Tibial nerve (tissue), 4 donors: ENCODE measurements at regions not wholly inside any gene's neighbourhood (a gene's known extent, or its start where the extent isn't known, plus 50 kb on each side); places are given as distances from the start of the nearest gene placed in this dataset.

Experiments used
- DNase-seq, 2 donors: peaks; one replicate each; pipeline ENCODE4 v3.0.0-alpha.2; 2019; ENCODE audit warnings: low spot score in 2 of 2
- H3K27ac ChIP-seq, 4 donors: fragments of 200-600 bp; sonication (generic) in 3 of 4; one replicate each; pipeline ENCODE4 v1.5.1; 2017 to 2019; ENCODE audit warnings: mild to moderate bottlenecking in 1 of 4
- H3K27me3 ChIP-seq, 2 donors: fragments of 200-600 bp; sonication (generic) in 1 of 2; one replicate each; pipeline versions ENCODE4 v1.5.1 to v1.6.0; 2017 to 2019
- H3K36me3 ChIP-seq, 3 donors: fragments of 200-600 bp; sonication (generic); one replicate each; pipeline ENCODE4 v1.5.1; 2018 to 2019
- H3K4me1 ChIP-seq, 4 donors: fragments of 200-600 bp; sonication (generic) in 3 of 4; one replicate each; pipeline ENCODE4 v1.5.1; 2017 to 2019
- H3K4me3 ChIP-seq, 4 donors: fragments of 200-600 bp; sonication (generic) in 3 of 4; one replicate each; pipeline ENCODE4 v1.5.1; 2017 to 2019; ENCODE audit warnings: mild to moderate bottlenecking in 1 of 4, moderate library complexity in 1 of 4
- H3K9me3 ChIP-seq, 4 donors: fragments of 200-600 bp; sonication (generic) in 3 of 4; one replicate each; pipeline ENCODE4 v1.5.1; 2017 to 2019
- EP300 ChIP-seq, 2 donors: sonication (generic); formaldehyde crosslinking; IDR thresholded peaks; one replicate each; pipeline ENCODE4 v1.6.1; 2017; ENCODE audit warnings: antibody characterized with exemption in 2 of 2, mild to moderate bottlenecking in 1 of 2
- POLR2A ChIP-seq, 2 donors: fragments of 450-650 bp; IDR thresholded peaks; one replicate each; pipeline ENCODE4 v1.6.1; 2017; ENCODE audit warnings: antibody characterized with exemption in 2 of 2, mild to moderate bottlenecking in 2 of 2, moderate library complexity in 2 of 2
- whole genome bisulfite sequencing, 2 donors: methylation state at CpG; one replicate each; pipeline ENCODE4 v1.1.5; 2018; 5-methylcytosine and 5-hydroxymethylcytosine counted together
- TF ChIP-seq, protein P1 (sequence below), 5 experiments: fragments of 200-600 bp in 3 of 5; fragments of 450-650 bp in 2 of 5; sonication (generic) in 3 of 5; IDR thresholded peaks; one replicate each; pipeline ENCODE4 v1.5.1; 2016 to 2019; ENCODE audit warnings: antibody characterized with exemption in 5 of 5, mild to moderate bottlenecking in 3 of 5, moderate library complexity in 2 of 5

GRCh38 chr5:6867712-6868111 lies 154.5 kb downstream of the TENT4A start:
- Histone ChIP-seq H3K9me3 (no peaks in the 10 kb centered on the region), H3K27ac (no peak overlapping the region), H3K27me3 (no peaks in the 10 kb centered on the region), H3K4me1 (no peaks in the 10 kb centered on the region), H3K36me3 (no peaks in the 10 kb centered on the region), H3K4me3 (no peak overlapping the region)
- WGBS, 2 donors = 88 to 94% methylated on average over 6 of the region's 6 CpGs
- no peak for DNase-seq
- TF ChIP-seq EP300 (IDR thresholded peaks at IDR 0.05) (no peak), POLR2A (IDR thresholded peaks at IDR 0.05) (no peak)
- TF ChIP-seq, protein P1, sequence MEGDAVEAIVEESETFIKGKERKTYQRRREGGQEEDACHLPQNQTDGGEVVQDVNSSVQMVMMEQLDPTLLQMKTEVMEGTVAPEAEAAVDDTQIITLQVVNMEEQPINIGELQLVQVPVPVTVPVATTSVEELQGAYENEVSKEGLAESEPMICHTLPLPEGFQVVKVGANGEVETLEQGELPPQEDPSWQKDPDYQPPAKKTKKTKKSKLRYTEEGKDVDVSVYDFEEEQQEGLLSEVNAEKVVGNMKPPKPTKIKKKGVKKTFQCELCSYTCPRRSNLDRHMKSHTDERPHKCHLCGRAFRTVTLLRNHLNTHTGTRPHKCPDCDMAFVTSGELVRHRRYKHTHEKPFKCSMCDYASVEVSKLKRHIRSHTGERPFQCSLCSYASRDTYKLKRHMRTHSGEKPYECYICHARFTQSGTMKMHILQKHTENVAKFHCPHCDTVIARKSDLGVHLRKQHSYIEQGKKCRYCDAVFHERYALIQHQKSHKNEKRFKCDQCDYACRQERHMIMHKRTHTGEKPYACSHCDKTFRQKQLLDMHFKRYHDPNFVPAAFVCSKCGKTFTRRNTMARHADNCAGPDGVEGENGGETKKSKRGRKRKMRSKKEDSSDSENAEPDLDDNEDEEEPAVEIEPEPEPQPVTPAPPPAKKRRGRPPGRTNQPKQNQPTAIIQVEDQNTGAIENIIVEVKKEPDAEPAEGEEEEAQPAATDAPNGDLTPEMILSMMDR (IDR thresholded peaks at IDR 0.05) = no peak

DNA sequence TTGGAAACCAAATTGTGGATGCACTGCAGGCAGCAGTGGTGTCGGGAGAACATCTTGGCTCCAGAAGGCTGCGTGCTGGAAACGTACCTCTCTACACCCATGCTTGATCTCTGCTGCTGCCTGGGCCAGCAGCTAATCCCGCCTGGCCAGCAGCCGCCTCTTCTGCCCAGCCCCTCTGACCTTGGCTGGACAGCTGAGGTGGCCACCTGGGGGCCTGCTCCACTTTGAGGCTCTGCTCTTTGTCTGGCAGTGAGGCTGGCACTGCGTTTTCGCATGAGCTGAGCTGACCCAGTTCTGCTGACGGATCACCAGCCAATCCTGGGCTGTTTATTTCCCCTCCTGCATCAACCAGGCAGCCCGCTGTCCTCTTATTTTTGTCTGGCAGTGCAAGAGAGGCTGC lies 154.9 kb downstream of the TENT4A start:
- H3K27ac ChIP-seq = no peak overlapping the region
- DNase-seq = no peak

GRCh38 chr5:6868575-6869215 lies 155.5 kb downstream of the TENT4A start:
- no peak for DNase-seq
- Histone ChIP-seq H3K27ac (no peak overlapping the region), H3K36me3 (no peaks in the 10 kb centered on the region)

More for the DNA sequence above, 154.9 kb downstream of the TENT4A start:
- H3K4me3 ChIP-seq = no peak overlapping the region
- 56 to 76% methylated on average over 9 of the region's 9 CpGs for WGBS, 2 donors
- H3K36me3 ChIP-seq = no peaks in the 10 kb centered on the region
- no peaks in the 10 kb centered on the region for H3K27me3 ChIP-seq
- no peaks in the 10 kb centered on the region for H3K9me3 ChIP-seq
- TF ChIP-seq POLR2A (IDR thresholded peaks at IDR 0.05) = no peak
- H3K4me1 ChIP-seq = no peaks in the 10 kb centered on the region

DNA sequence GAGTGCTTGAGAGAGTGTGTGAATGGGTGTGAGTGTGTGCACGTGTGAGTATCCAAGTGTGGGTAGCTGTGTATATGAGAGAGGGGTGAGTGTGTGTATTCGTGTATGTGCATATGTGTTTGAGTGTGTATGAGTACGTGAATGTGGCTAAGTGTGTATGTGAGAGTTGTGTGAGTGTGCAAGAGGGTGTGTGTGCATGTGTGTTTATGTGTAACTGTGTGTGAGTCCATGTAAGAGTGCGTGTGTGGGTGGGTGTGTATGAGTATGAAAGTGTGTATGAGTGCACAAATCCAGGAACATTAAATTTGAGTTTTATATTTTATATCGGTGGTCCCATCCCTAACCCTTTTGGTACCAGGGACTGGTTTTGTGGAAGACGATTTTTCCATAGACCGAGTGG lies 156.4 kb downstream of the TENT4A start:
- 88% methylated on average over 7 of the region's 7 CpGs for WGBS, 2 donors
- no peaks in the 10 kb centered on the region for H3K4me1 ChIP-seq
- H3K9me3 ChIP-seq = no peaks in the 10 kb centered on the region
- TF ChIP-seq, protein P1 (IDR thresholded peaks at IDR 0.05) = no peak
- no peak for TF ChIP-seq POLR2A (IDR thresholded peaks at IDR 0.05)
- TF ChIP-seq EP300 (IDR thresholded peaks at IDR 0.05) = no peak
- H3K36me3 ChIP-seq = no peaks in the 10 kb centered on the region
- no peak overlapping the region for H3K4me3 ChIP-seq
- DNase-seq = no peak
- H3K27me3 ChIP-seq = no peaks in the 10 kb centered on the region
- H3K27ac ChIP-seq = no peak overlapping the region

More at GRCh38 chr5:6868575-6869215, 155.5 kb downstream of the TENT4A start:
- Histone ChIP-seq H3K27me3 (no peaks in the 10 kb centered on the region), H3K9me3 (no peaks in the 10 kb centered on the region), H3K4me3 (no peak overlapping the region), H3K4me1 (no peaks in the 10 kb centered on the region)
- TF ChIP-seq POLR2A (IDR thresholded peaks at IDR 0.05) (no peak), EP300 (IDR thresholded peaks at IDR 0.05) (no peak)
- TF ChIP-seq, protein P1 (IDR thresholded peaks at IDR 0.05) = no peak
- 81 to 85% methylated on average over 11 of the region's 11 CpGs for WGBS, 2 donors

- no peaks in the 10 kb centered on the region for H3K9me3 ChIP-seq
- no peak overlapping the region for H3K4me3 ChIP-seq
- H3K36me3 ChIP-seq = no peaks in the 10 kb centered on the region
- 82% methylated on average over 12 of the region's 12 CpGs for WGBS, 2 donors
- H3K27ac ChIP-seq = no peak overlapping the region
- H3K27me3 ChIP-seq = no peaks in the 10 kb centered on the region
- TF ChIP-seq, protein P1 (IDR thresholded peaks at IDR 0.05) = no peak
- no peak for TF ChIP-seq POLR2A (IDR thresholded peaks at IDR 0.05)
- no peak for TF ChIP-seq EP300 (IDR thresholded peaks at IDR 0.05)
- H3K4me1 ChIP-seq = no peaks in the 10 kb centered on the region
- no peak for DNase-seq
Observed at GRCh38 chr5:6872441-6873160, 159.4 kb downstream of the TENT4A start.
